ENCODE measurements at regions not wholly inside any gene's neighbourhood (a gene's known extent, or its start where the extent isn't known, plus 50 kb on each side); places are given as distances from the start of the nearest gene placed in this dataset.

- no peak for TF ChIP-seq CHD7 (IDR thresholded peaks at IDR 0.05; ENCODE audit: insufficient replicate concordance, low read length)
- no peak for TF ChIP-seq POLR2A (IDR thresholded peaks at IDR 0.05; ENCODE audit: control extremely low read depth in 1 of 2, low read depth in 2 of 2, low read length in 2 of 2)
- no peak for TF ChIP-seq CHD2 (IDR thresholded peaks at IDR 0.05; ENCODE audit: low read length)
- no peak for TF ChIP-seq FOSL1 (IDR thresholded peaks at IDR 0.05; ENCODE audit: insufficient read depth, low read depth, low read length)
Measured at GRCh38 chr5:155094455-155094854, 80.9 kb downstream of the KIF4B start (continued).

Data from H1 (cell line).